Right lung (tissue), 2 donors: ENCODE measurements at regions not wholly inside any gene's neighbourhood (a gene's known extent, or its start where the extent isn't known, plus 50 kb on each side); places are given as distances from the start of the nearest gene placed in this dataset.

Source experiments
- DNase-seq, 2 donors: peaks; one replicate each; pipeline ENCODE4 v3.0.0-alpha.2; 2013

GRCh38 chr13:109521719-109522118, 264.7 kb downstream of the IRS2 start:
- DNase-seq: no peak

GRCh38 chr13:109517517-109517916, 268.9 kb downstream of the IRS2 start:
- DNase-seq: no peak

GRCh38 chr13:109516186-109516585, 270.2 kb downstream of the IRS2 start:
- no peak for DNase-seq

GRCh38 chr13:109510013-109510412, 276.4 kb downstream of the IRS2 start:
- DNase-seq: no peak

- no peak for DNase-seq
These were observed 277.1 kb downstream of the IRS2 start for GRCh38 chr13:109509154-109509900.

GRCh38 chr13:109500146-109500773, 286.1 kb downstream of the IRS2 start:
- DNase-seq: peak in 1 of 2 donors; percentile 16

GRCh38 chr13:109497917-109498316, 288.5 kb downstream of the IRS2 start:
- DNase-seq: no peak

- DNase-seq: no peak
These were observed 290.2 kb downstream of the IRS2 start for GRCh38 chr13:109496216-109496615.

- DNase-seq: peak in 1 of 2 donors; percentile 21
These were observed 291.4 kb downstream of the IRS2 start for GRCh38 chr13:109494925-109495369.

- no peak for DNase-seq
These were observed 301.1 kb downstream of the IRS2 start for GRCh38 chr13:109485136-109485794.

- DNase-seq: no peak
These were observed 303.1 kb downstream of the IRS2 start for GRCh38 chr13:109483284-109483683.

GRCh38 chr13:109481040-109481439, 305.3 kb downstream of the IRS2 start:
- no peak for DNase-seq

- no peak for DNase-seq
These were observed 306.1 kb downstream of the IRS2 start for GRCh38 chr13:109480011-109480955.

GRCh38 chr13:109479534-109479933, 306.8 kb downstream of the IRS2 start:
- no peak for DNase-seq

- no peak for DNase-seq
These were observed 310.4 kb downstream of the IRS2 start for GRCh38 chr13:109476001-109476400.

GRCh38 chr13:109468123-109468522, 318.3 kb downstream of the IRS2 start:
- DNase-seq: no peak

GRCh38 chr13:109465148-109465547, 321.2 kb downstream of the IRS2 start:
- no peak for DNase-seq

- no peak for DNase-seq
These were observed 332.0 kb downstream of the IRS2 start for GRCh38 chr13:109454167-109454917.

GRCh38 chr13:109451726-109452125, 334.7 kb downstream of the IRS2 start:
- no peak for DNase-seq

GRCh38 chr13:109448629-109449028, 337.8 kb downstream of the IRS2 start:
- no peak for DNase-seq

- DNase-seq: no peak
These were observed 338.7 kb downstream of the IRS2 start for GRCh38 chr13:109447667-109448066.
